Caco-2 (cell line): ENCODE measurements at regions not wholly inside any gene's neighbourhood (a gene's known extent, or its start where the extent isn't known, plus 50 kb on each side); places are given as distances from the start of the nearest gene placed in this dataset.
A peak's percentile ranks its signal among the peaks of the same experiment; 100 is the strongest.

ENCODE experiments used
- BruUV-seq: library from RNA; stranded (reverse); fragments of 400-500 nt; replicated peaks from 2 replicates; lab custom pipeline; 2021; lab: Mats Ljungman, UMichigan
- CTCF ChIA-PET: fragments of 300-600 bp; sonication (Branson Sonifier 250); formaldehyde crosslinking; loops from one replicate; lab custom pipeline; 2022; ENCODE audit warnings: antibody characterized with exemption; lab: Charles Lee
- POLR2A ChIA-PET: fragments of 300-600 bp; sonication (Branson Sonifier 250); formaldehyde crosslinking; loops from one replicate; lab custom pipeline; 2022; ENCODE audit warnings: antibody characterized with exemption; lab: Charles Lee
- DNase-seq, 2 experiments: peaks; one replicate each; pipeline versions ENCODE4 v3.0.0 to v3.0.0-alpha.2; 2020 to 2022
- H3K27me3 ChIP-seq: replicated peaks from 2 replicates; pipeline ENCODE4 v1.6.0; 2011; ENCODE audit warnings: low read length; ENCODE audit not compliant: control insufficient read depth, insufficient read depth
- H3K36me3 ChIP-seq: 2 replicates; pipeline ENCODE4 v1.5.1; 2011; ENCODE audit warnings: low read length; ENCODE audit not compliant: control insufficient read depth, insufficient read depth
- H3K4me1 ChIP-seq: fragments of 250-450 bp; sonication (Bioruptor Pico); 2 replicates; pipeline ENCODE4 v1.5.1; 2020; ENCODE audit warnings: mild to moderate bottlenecking
- H3K4me3 ChIP-seq: 2 replicates; pipeline ENCODE4 v1.5.1; 2011; ENCODE audit warnings: low read depth, mild to moderate bottlenecking, control low read depth, low read length
- H3K9me3 ChIP-seq: fragments of 250-450 bp; sonication (Bioruptor Pico); 2 replicates; pipeline ENCODE4 v1.5.1; 2020; ENCODE audit warnings: mild to moderate bottlenecking, moderate library complexity
- H3K27ac Mint-ChIP-seq: one replicate; pipeline ENCODE4 v1.8.0; 2022; ENCODE audit warnings: mixed read lengths; ENCODE audit not compliant: unreplicated experiment
- H3K27me3 Mint-ChIP-seq: one replicate; pipeline ENCODE4 v1.8.0; 2022; ENCODE audit warnings: mixed read lengths; ENCODE audit not compliant: insufficient read depth, unreplicated experiment
- H3K36me3 Mint-ChIP-seq: one replicate; pipeline ENCODE4 v1.8.0; 2022; ENCODE audit warnings: mild to moderate bottlenecking, mixed read lengths; ENCODE audit not compliant: insufficient read depth, unreplicated experiment
- H3K4me1 Mint-ChIP-seq: one replicate; pipeline ENCODE4 v1.8.0; 2022; ENCODE audit warnings: low read depth, mixed read lengths; ENCODE audit not compliant: unreplicated experiment
- H3K4me3 Mint-ChIP-seq: one replicate; pipeline ENCODE4 v1.8.0; 2022; ENCODE audit warnings: mild to moderate bottlenecking, moderate library complexity, mixed read lengths; ENCODE audit not compliant: unreplicated experiment
- H3K9me3 Mint-ChIP-seq: one replicate; pipeline ENCODE4 v1.8.0; 2022; ENCODE audit warnings: mixed read lengths; ENCODE audit not compliant: unreplicated experiment
- CTCF ChIP-seq, 2 experiments: fragments of 200-600 bp in 1 of 2; IDR thresholded peaks; 1 replicate in 1 of 2; 2 replicates in 1 of 2; pipeline versions ENCODE4 v1.5.1 to v1.8.0; 2011 to 2022; ENCODE audit warnings: antibody characterized with exemption in 1 of 2, control low read depth in 1 of 2, inconsistent platforms in 1 of 2, low read depth in 1 of 2, low read length in 1 of 2, mild to moderate bottlenecking in 1 of 2, moderate library complexity in 1 of 2; ENCODE audit not compliant: insufficient read depth in 1 of 2, severe bottlenecking in 1 of 2, unreplicated experiment in 1 of 2
- intact Hi-C: fragments of 100-400 bp; cut with micrococcal nuclease; formaldehyde crosslinking; loops from one replicate; pipeline ENCODE4 v1.10.0; 2022; ENCODE audit not compliant: unreplicated experiment

DNA sequence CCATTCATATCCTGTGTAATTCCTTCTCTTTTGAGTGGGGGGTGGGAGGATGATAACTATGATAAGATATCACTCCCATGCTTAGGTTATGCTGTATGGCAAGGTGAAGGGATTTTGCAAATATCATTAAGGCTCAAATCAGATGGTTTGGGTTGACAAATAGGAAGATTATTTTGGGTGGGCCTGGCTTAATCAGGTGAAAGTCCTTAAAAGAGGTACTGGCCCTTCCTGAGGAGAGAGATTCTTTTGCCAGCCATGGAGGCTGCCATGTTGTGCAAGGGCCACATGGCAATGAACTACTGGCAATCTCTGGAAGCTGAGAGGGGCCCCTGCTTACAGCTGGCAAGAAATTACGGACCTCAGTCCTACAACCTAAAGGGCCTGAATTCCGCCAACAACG is 174.6 kb upstream of the FOXD3 start:
- H3K27ac Mint-ChIP-seq, result no peak overlapping the region
- no TSS peak for BruUV-seq

GRCh38 chr1:63148825-63149645 is 173.3 kb upstream of the FOXD3 start:
- intact Hi-C loops, result loop anchor here (10.0 kb wide), 1 partner anchor 134 kb away; no protein-coding TSS in a partner anchor
- BruUV-seq, result no TSS peak
- no peak overlapping the region for H3K4me3 ChIP-seq
- TF ChIP-seq CTCF (IDR thresholded peaks at IDR 0.05; ENCODE audit: insufficient read depth in 1 of 2, low read depth in 1 of 2, low read length in 1 of 2, severe bottlenecking in 1 of 2, unreplicated experiment in 1 of 2), result peak; percentile 58 to 60
- no peak overlapping the region for H3K4me3 Mint-ChIP-seq
- POLR2A ChIA-PET, result no interaction called here
- DNase-seq, result peak; percentile 29 to 37
- CTCF ChIA-PET, result interaction anchor here (0.6 to 0.8 kb wide), 3 partner anchors 14 to 309 kb away, joined by 3 read pairs; no protein-coding TSS in a partner anchor
- H3K27me3 ChIP-seq, result no peaks in the 10 kb centered on the region
- H3K27ac Mint-ChIP-seq, result no peak overlapping the region
- no peaks in the 10 kb centered on the region for H3K36me3 Mint-ChIP-seq
- no peaks in the 10 kb centered on the region for H3K4me1 ChIP-seq
- H3K4me1 Mint-ChIP-seq, result no peaks in the 10 kb centered on the region
- no peaks in the 10 kb centered on the region for H3K36me3 ChIP-seq
- H3K9me3 Mint-ChIP-seq, result no peaks in the 10 kb centered on the region
- peaks cover 6% of the 10 kb centered on the region for H3K27me3 Mint-ChIP-seq
- no peaks in the 10 kb centered on the region for H3K9me3 ChIP-seq

More for the DNA sequence above, 174.6 kb upstream of the FOXD3 start:
- Histone ChIP-seq H3K36me3 (no peaks in the 10 kb centered on the region), H3K4me3 (no peak overlapping the region), H3K9me3 (no peaks in the 10 kb centered on the region), H3K4me1 (no peaks in the 10 kb centered on the region), H3K27me3 (no peaks in the 10 kb centered on the region)
- H3K4me3 Mint-ChIP-seq, result no peak overlapping the region
- DNase-seq, result no peak
- CTCF ChIA-PET, result no interaction called here
- H3K27me3 Mint-ChIP-seq, result peaks cover 3% of the 10 kb centered on the region
- no peaks in the 10 kb centered on the region for H3K4me1 Mint-ChIP-seq
- H3K9me3 Mint-ChIP-seq, result no peaks in the 10 kb centered on the region
- intact Hi-C loops, result loop anchor here (10.0 kb wide), 1 partner anchor 133 kb away; no protein-coding TSS in a partner anchor
- POLR2A ChIA-PET, result no interaction called here
- TF ChIP-seq CTCF (IDR thresholded peaks at IDR 0.05; ENCODE audit: insufficient read depth in 1 of 2, low read depth in 1 of 2, low read length in 1 of 2, severe bottlenecking in 1 of 2, unreplicated experiment in 1 of 2), result no peak
- H3K36me3 Mint-ChIP-seq, result no peaks in the 10 kb centered on the region

DNA sequence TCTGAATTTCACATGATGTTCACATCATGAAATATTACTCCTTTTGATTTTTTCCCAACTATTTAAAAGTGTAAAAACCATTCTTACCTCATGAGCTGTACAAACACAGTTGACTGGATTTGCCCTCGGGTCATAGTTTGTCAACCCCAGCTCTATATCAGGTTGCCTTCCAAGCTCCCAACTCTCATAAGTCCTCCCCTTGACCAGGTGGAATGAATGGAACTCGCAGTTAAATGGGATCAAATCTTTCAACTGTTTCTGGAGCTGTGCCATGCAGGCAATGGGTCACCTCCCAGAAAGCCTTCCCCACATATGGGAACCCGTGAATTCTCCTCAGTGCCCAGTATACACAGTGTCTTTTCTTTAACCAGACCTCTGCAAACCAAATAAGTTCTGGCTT is 169.8 kb upstream of the FOXD3 start:
- no peaks in the 10 kb centered on the region for H3K9me3 ChIP-seq
- H3K4me3 ChIP-seq, result no peak overlapping the region
- Mint-ChIP-seq H3K9me3 (no peaks in the 10 kb centered on the region), H3K27ac (no peak overlapping the region), H3K4me3 (no peak overlapping the region), H3K27me3 (peaks cover 19% of the 10 kb centered on the region), H3K4me1 (no peaks in the 10 kb centered on the region), H3K36me3 (no peaks in the 10 kb centered on the region)
- no peak for DNase-seq
- no peaks in the 10 kb centered on the region for H3K27me3 ChIP-seq
- TF ChIP-seq CTCF (IDR thresholded peaks at IDR 0.05; ENCODE audit: insufficient read depth in 1 of 2, low read depth in 1 of 2, low read length in 1 of 2, severe bottlenecking in 1 of 2, unreplicated experiment in 1 of 2), result no peak
- no TSS peak for BruUV-seq
- POLR2A ChIA-PET, result no interaction called here
- intact Hi-C loops, result no loop called here
- CTCF ChIA-PET, result no interaction called here
- H3K4me1 ChIP-seq, result no peaks in the 10 kb centered on the region
- H3K36me3 ChIP-seq, result no peaks in the 10 kb centered on the region
